Vagina (tissue), 2 donors: ENCODE measurements at regions not wholly inside any gene's neighbourhood (a gene's known extent, or its start where the extent isn't known, plus 50 kb on each side); places are given as distances from the start of the nearest gene placed in this dataset.

Experiments
- CTCF ChIP-seq, 3 experiments: fragments of 450-650 bp in 2 of 3; fragments of 200-600 bp in 1 of 3; sonication (generic) in 1 of 3; IDR thresholded peaks; one replicate each; pipeline ENCODE4 v1.5.1; 2017 to 2019; ENCODE audit warnings: antibody characterized with exemption in 3 of 3, mild to moderate bottlenecking in 2 of 3, moderate library complexity in 2 of 3
- POLR2A ChIP-seq, 2 donors: fragments of 450-650 bp; IDR thresholded peaks; one replicate each; pipeline ENCODE4 v1.6.1; 2017; ENCODE audit warnings: antibody characterized with exemption in 2 of 2, mild to moderate bottlenecking in 2 of 2, moderate library complexity in 2 of 2
- POLR2AphosphoS5 ChIP-seq, 2 donors: sonication (generic); formaldehyde crosslinking; IDR thresholded peaks; one replicate each; pipeline ENCODE4 v1.9.0; 2017; ENCODE audit warnings: antibody characterized with exemption in 2 of 2, mild to moderate bottlenecking in 2 of 2, low read depth in 1 of 2; ENCODE audit not compliant: insufficient read depth in 1 of 2

- no peak for TF ChIP-seq CTCF (IDR thresholded peaks at IDR 0.05)
- no peak for TF ChIP-seq POLR2AphosphoS5 (IDR thresholded peaks at IDR 0.05; ENCODE audit: insufficient read depth in 1 of 2, low read depth in 1 of 2)
- no peak for TF ChIP-seq POLR2A (IDR thresholded peaks at IDR 0.05)
Measured at GRCh38 chr2:107235491-107236254, 349.7 kb upstream of the ST6GAL2 start.
